Small intestine (tissue), 7 donors: ENCODE measurements at regions not wholly inside any gene's neighbourhood (a gene's known extent, or its start where the extent isn't known, plus 50 kb on each side); places are given as distances from the start of the nearest gene placed in this dataset.

ENCODE experiments used
- DNase-seq, 2 donors: peaks; one replicate each; pipeline versions ENCODE4 v3.0.0 to v3.0.0-alpha.2; 2013
- FAIRE-seq: peaks from 2 replicates; lab custom pipeline; 2012; peaks lifted over from hg19 to GRCh38; lab: Jason Lieb, UNC
- H3K27ac ChIP-seq, 3 donors: one replicate each; pipeline ENCODE4 v1.5.1; 2013; ENCODE audit warnings: low read length in 2 of 3, mild to moderate bottlenecking in 2 of 3, control low read depth in 1 of 3, inconsistent platforms in 1 of 3, low read depth in 1 of 3, moderate library complexity in 1 of 3
- H3K27me3 ChIP-seq, 3 donors: one replicate each; pipeline ENCODE4 v1.6.1; 2013; ENCODE audit warnings: low read length in 3 of 3, inconsistent platforms in 1 of 3; ENCODE audit not compliant: control insufficient read depth in 3 of 3, insufficient read depth in 3 of 3
- H3K36me3 ChIP-seq, 3 donors: one replicate each; pipeline ENCODE4 v1.6.1; 2013; ENCODE audit warnings: low read length in 3 of 3, inconsistent platforms in 1 of 3, low read depth in 1 of 3, mild to moderate bottlenecking in 1 of 3, moderate library complexity in 1 of 3; ENCODE audit not compliant: control insufficient read depth in 3 of 3, insufficient read depth in 2 of 3
- H3K4me1 ChIP-seq, 3 donors: one replicate each; pipeline ENCODE4 v1.6.1; 2013; ENCODE audit warnings: low read length in 2 of 3, inconsistent platforms in 1 of 3, low read depth in 1 of 3, mild to moderate bottlenecking in 1 of 3, moderate library complexity in 1 of 3; ENCODE audit not compliant: control insufficient read depth in 3 of 3, insufficient read depth in 2 of 3
- H3K4me3 ChIP-seq, 3 donors: one replicate each; pipeline ENCODE4 v1.5.1; 2013; ENCODE audit warnings: low read length in 3 of 3, control low read depth in 1 of 3, inconsistent platforms in 1 of 3, low read depth in 1 of 3, mild to moderate bottlenecking in 1 of 3, moderate library complexity in 1 of 3
- H3K9me3 ChIP-seq, 2 donors: one replicate each; pipeline ENCODE4 v1.6.1; 2013; ENCODE audit warnings: low read depth in 1 of 2, low read length in 1 of 2; ENCODE audit not compliant: control insufficient read depth in 2 of 2, insufficient read depth in 1 of 2
- WGBS, 3 donors: extraction: QIAGEN DNeasy Blood & Tissue Kit; methylation state at CpG; one replicate each; pipeline ENCODE4 v1.1.7; 2013; 5-methylcytosine and 5-hydroxymethylcytosine counted together
- donor health status: healthy with polysubstance abuse.
- donor health status: control.
- donor health status: control.
- donor health status: Bipolar disorder and iron deficiency.
- donor health status: healthy.

- Histone ChIP-seq H3K27ac (no peak overlapping the region), H3K4me3 (no peak overlapping the region), H3K4me1 (no peaks in the 10 kb centered on the region), H3K36me3 (no peaks in the 10 kb centered on the region), H3K27me3 (no peaks in the 10 kb centered on the region), H3K9me3 (no peaks in the 10 kb centered on the region)
- WGBS, 3 donors, result 89 to 93% (median 93%) methylated on average over 2 of the region's 2 CpGs
- no peak for DNase-seq
- FAIRE-seq, result no peak
These were observed 901.7 kb upstream of the INTU start for GRCh38 chr4:126731062-126731461.

DNA sequence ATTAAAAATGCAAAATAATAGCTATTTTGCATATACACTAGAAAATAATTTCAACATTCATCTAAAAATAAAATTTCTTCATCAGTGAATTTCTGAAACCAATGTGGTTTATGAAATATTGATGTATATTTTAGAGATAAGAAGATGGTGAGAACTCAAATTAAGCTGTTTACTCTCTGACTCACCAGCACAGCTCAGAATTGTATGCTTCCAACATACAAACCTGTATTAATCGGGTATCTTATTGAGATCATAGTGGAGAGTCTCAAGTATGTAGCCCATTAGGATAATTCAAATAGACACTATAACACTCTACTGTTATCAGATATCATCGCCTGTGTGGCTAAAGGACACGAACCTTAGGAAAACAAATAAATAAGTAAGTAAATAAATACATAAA is 899.5 kb upstream of the INTU start:
- DNase-seq, result no peak
- no peaks in the 10 kb centered on the region for H3K36me3 ChIP-seq
- WGBS, 3 donors, result 25 to 52% (median 29%) methylated on average over 3 of the region's 3 CpGs
- no peak overlapping the region for H3K27ac ChIP-seq
- no peak for FAIRE-seq
- no peak overlapping the region for H3K4me3 ChIP-seq
- no peaks in the 10 kb centered on the region for H3K9me3 ChIP-seq
- no peaks in the 10 kb centered on the region for H3K4me1 ChIP-seq
- no peaks in the 10 kb centered on the region for H3K27me3 ChIP-seq

DNA sequence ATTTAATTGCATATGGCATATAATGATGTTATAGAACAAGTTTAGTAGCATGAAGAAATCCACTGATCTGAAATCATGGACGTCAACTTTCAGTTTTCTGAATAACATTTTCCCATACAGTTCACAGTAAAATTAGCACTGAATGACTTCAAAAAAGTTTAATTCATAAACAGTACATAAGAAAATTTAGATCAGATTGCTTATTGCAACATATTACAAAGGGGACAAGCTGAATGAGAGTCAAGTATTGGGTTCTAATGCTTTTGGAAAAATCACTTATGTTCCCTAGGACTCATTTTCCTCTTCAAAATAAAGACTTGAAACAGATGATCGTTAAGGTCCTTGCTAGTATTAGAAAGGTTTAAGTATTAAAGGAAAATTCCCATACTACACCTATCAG is 898.3 kb upstream of the INTU start:
- H3K36me3 ChIP-seq, result no peaks in the 10 kb centered on the region
- no peak for DNase-seq
- H3K27ac ChIP-seq, result no peak overlapping the region
- H3K4me3 ChIP-seq, result no peak overlapping the region
- no peaks in the 10 kb centered on the region for H3K4me1 ChIP-seq
- no peak for FAIRE-seq
- WGBS, 3 donors, result 38 to 81% (median 41%) methylated on average over 2 of the region's 2 CpGs
- H3K27me3 ChIP-seq, result no peaks in the 10 kb centered on the region
- no peaks in the 10 kb centered on the region for H3K9me3 ChIP-seq

DNA sequence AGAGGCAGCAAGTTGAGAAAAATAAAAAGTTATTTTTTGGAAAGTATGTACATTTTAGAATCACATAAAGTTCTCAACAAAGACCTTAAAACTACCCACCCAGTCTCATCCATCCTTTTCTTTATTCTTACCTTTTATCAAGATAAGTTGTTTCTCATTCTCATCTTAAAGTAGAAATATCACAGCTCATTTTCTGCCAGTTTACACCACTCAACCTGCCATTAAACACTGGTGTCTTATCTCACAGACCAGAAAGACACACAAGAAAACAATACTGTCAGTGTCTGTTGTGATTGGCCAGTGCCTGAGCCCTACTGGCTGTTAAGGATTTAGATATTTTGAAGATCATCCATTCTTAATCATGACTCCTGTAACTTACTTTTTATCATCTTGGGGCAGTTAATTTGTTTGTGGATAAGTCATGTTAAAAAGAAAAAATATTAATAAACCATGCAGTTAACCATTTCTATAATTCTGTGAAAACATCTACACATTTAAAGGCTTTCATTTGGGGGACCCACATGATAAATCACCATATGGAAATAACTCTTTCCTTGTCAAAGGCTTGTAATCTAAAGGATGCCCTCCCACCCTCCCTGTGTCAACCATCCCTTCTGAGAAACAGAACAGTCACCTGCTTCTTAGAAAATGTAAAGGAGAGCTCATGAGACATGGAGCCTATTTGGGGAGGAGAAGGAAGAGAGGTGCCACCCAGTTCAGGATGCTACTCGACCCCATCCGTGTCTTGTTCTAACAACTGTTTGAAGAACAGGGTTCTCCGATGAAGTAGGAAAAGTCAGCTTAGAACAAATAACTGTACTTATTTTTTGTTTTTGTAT is 897.2 kb upstream of the INTU start:
- H3K4me3 ChIP-seq, result no peak overlapping the region
- FAIRE-seq (no peak), DNase-seq (no peak)
- no peaks in the 10 kb centered on the region for H3K27me3 ChIP-seq
- WGBS, 3 donors, result 71 to 91% (median 87%) methylated on average over 3 of the region's 3 CpGs
- H3K9me3 ChIP-seq, result no peaks in the 10 kb centered on the region
- H3K36me3 ChIP-seq, result no peaks in the 10 kb centered on the region
- H3K27ac ChIP-seq, result no peak overlapping the region
- H3K4me1 ChIP-seq, result no peaks in the 10 kb centered on the region

- DNase-seq (no peak), FAIRE-seq (no peak)
- H3K9me3 ChIP-seq, result no peaks in the 10 kb centered on the region
- no peaks in the 10 kb centered on the region for H3K36me3 ChIP-seq
- no peak overlapping the region for H3K4me3 ChIP-seq
- H3K4me1 ChIP-seq, result no peaks in the 10 kb centered on the region
- no peak overlapping the region for H3K27ac ChIP-seq
- 80 to 87% (median 80%) methylated on average over 3 of the region's 3 CpGs for WGBS, 3 donors
- H3K27me3 ChIP-seq, result no peaks in the 10 kb centered on the region
These were observed 896.6 kb upstream of the INTU start for GRCh38 chr4:126736133-126736518.

- FAIRE-seq (no peak), DNase-seq (no peak)
- Histone ChIP-seq H3K27ac (no peak overlapping the region), H3K9me3 (no peaks in the 10 kb centered on the region), H3K27me3 (no peaks in the 10 kb centered on the region), H3K4me1 (no peaks in the 10 kb centered on the region), H3K4me3 (no peak overlapping the region), H3K36me3 (no peaks in the 10 kb centered on the region)
- WGBS, 3 donors, result 35 to 54% (median 40%) methylated on average over 4 of the region's 4 CpGs
These were observed 894.7 kb upstream of the INTU start for GRCh38 chr4:126737899-126738526.

DNA sequence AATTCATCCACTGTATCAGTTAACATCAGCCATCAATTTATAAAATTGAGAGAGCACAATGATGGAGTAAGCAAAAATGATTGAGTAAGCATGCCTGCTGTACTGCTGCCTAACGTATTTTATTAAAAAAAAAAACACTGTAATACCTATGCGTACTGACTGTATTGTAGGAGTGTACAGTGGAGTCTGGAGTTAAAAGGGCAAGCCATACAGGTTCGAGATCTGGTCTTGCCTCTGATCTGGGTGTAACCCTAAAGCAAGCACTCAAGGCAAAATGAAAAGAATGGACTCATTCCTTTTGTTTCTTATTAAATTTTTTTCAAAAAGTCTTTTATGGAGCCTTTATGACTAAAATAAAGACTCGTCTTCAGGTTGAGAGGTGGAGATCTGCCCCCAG is 894.2 kb upstream of the INTU start:
- 64 to 76% (median 66%) methylated on average over 4 of the region's 4 CpGs for WGBS, 3 donors
- DNase-seq, result no peak
- Histone ChIP-seq H3K27me3 (no peaks in the 10 kb centered on the region), H3K4me1 (no peaks in the 10 kb centered on the region), H3K9me3 (no peaks in the 10 kb centered on the region), H3K36me3 (no peaks in the 10 kb centered on the region), H3K4me3 (no peak overlapping the region), H3K27ac (no peak overlapping the region)
- FAIRE-seq, result no peak

GRCh38 chr4:126738926-126739325 is 893.8 kb upstream of the INTU start:
- no peaks in the 10 kb centered on the region for H3K4me1 ChIP-seq
- no peaks in the 10 kb centered on the region for H3K9me3 ChIP-seq
- H3K4me3 ChIP-seq, result no peak overlapping the region
- no peak for FAIRE-seq
- H3K27ac ChIP-seq, result no peak overlapping the region
- WGBS, 3 donors, result 5 to 74% (median 46%) methylated on average over 1 of the region's 1 CpG
- H3K27me3 ChIP-seq, result no peaks in the 10 kb centered on the region
- no peaks in the 10 kb centered on the region for H3K36me3 ChIP-seq
- no peak for DNase-seq
